NT2/D1 (cell line): ENCODE measurements at regions not wholly inside any gene's neighbourhood (a gene's known extent, or its start where the extent isn't known, plus 50 kb on each side); places are given as distances from the start of the nearest gene placed in this dataset.

Experiments
- SUZ12 ChIP-seq: IDR thresholded peaks from 2 replicates; pipeline ENCODE4 v1.6.1; 2011; ENCODE audit not compliant: insufficient read length, insufficient read depth; ENCODE audit errors: extremely low read depth
- ZNF274 ChIP-seq: IDR thresholded peaks from 2 replicates; pipeline ENCODE4 v1.6.1; 2011; ENCODE audit warnings: mild to moderate bottlenecking, low read depth, low read length

DNA sequence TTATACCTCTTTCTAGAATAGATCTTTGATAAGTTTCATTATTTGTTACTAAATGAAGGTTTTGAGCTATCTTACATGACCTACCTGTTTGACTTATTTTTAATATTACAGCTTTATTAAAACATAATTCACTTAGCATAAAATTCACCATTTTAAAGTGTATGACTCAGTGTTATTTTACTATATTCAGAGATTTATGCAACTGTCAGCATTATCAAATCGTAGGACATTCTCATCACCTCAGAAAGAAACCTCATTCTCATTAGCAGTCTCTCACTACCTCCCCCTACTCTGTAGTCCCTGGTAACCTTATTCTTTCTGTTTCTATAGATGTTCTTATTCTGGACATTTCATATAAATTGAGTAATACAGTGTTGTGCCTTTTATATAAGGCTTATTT is 207.9 kb upstream of the FOXP2 start:
- TF ChIP-seq ZNF274 (no peak), SUZ12 (no peak)
